HG03095 (cell line): ENCODE measurements at regions not wholly inside any gene's neighbourhood (a gene's known extent, or its start where the extent isn't known, plus 50 kb on each side); places are given as distances from the start of the nearest gene placed in this dataset.
"Not testable (repeated sequence)": the region's sequence is repeated elsewhere in the genome, so short reads cannot be mapped to it uniquely, and the experiment has no call there.

Experiments used
- ATAC-seq: cut with Tn5 transposase; IDR thresholded peaks from one replicate; pipeline ENCODE4 v1.9.1; 2021; ENCODE audit warnings: moderate library complexity; ENCODE audit not compliant: unreplicated experiment

DNA sequence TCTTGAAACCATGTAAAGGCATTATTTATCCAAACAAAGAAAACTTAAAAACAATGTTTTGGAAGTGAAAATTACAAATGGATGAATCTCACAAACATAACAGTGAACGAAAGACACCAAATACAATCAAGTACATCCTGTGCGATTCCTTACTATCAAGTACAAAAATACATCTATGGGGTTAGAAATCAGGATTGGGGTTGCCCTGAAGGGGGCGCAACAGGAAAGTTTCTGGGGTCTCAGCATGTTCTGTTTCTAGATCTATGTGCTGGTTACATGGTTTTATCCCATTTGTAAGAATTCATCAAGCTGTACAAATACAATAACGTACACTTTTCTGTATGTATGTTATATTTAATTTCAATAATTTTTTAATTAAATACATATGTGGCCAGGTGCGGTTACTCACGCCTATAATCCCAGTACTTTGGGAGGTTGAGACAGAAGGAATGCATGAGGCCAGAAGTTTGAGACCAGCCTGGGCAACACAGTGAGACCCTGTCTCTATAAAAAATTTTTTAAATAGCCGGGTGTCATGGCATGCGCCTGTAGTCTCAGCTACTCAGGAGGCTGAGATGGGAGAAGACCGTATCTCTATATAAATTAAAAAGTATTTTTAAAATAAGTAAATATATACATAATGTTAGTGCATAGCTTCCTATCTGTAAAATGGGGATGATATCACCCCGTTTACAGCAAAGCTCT is 121.5 kb upstream of the SOD1 start:
- no peak for ATAC-seq

GRCh38 chr21:31536138-31536537 is 123.4 kb upstream of the SOD1 start:
- ATAC-seq, result no peak

DNA sequence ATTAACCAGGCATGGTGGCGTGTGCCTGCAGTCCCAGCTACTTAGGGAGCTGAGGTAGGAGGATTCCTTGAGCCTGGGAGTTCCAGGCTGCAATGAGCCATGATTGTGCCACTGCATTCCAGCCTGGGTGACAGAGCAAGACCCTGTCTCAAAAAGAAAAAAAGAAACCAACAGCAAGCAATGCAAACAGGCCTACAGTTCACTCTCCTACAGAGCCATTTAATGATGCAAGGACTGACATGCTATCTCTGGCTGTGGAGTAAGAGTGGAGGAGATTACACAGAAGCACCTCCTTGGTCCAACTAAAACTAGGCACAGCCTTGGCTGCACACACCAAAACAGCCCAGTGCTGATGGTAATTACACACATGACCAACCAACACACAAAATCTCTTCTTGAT is 127.5 kb upstream of the SOD1 start:
- no peak for ATAC-seq

DNA sequence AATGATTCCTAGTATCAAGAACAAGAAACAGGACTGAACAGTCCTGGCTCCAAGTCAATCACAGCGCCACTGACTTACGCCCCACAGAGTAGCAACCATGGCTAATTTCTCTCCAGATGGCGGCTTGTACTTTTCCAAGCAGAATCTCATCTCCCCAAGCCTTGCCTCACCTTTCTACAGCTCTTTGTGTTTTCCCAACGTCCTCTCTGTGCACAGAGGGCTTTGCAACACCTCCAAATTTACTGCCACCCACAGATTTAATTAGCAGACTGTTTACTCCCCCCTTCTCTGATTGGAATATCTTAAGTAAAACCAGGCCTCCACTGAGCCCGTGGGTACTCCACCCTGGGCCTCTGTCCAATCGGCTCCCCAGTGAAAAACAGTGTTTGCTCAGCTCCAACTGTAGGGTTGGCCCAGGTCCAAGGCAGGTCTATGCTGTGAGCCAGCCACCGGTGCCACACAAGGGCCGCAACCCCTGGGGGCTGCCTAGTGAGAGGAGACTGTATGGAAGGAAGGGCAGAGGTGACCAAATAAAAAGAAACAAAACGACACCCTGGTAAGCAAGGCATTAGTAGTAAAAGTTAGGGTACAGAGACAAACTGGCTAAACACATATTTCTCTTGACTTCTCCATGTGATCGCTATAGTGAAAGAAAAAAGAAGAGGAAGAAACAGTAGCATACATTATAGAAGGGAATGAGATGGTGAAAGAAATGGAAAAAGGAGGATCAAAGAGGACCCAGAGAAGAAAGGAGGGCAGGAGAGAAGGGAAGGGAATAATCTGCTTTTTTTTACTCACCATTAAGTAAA is 128.4 kb upstream of the SOD1 start:
- no peak for ATAC-seq

DNA sequence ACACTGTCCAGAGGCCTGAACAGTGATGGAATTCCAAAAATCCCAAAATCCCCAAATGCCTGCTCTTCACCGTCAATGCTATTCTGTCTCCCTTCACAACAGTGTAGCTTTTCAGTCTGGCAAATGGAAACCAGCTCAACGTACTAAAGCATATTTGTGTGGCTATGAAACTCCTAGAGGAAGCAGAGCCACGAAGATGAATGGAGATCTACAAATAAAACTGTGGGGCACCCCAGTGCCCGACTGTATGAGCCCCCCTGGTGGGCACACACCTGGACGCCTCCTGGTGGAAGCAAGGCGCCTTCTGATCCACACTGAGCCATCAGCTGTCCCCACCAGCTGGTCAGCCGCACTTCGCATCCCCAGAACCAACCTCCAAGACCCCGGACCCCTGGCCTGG is 129.1 kb upstream of the SOD1 start:
- no peak for ATAC-seq

GRCh38 chr21:31529406-31529805 is 130.1 kb upstream of the SOD1 start:
- ATAC-seq, result no peak

DNA sequence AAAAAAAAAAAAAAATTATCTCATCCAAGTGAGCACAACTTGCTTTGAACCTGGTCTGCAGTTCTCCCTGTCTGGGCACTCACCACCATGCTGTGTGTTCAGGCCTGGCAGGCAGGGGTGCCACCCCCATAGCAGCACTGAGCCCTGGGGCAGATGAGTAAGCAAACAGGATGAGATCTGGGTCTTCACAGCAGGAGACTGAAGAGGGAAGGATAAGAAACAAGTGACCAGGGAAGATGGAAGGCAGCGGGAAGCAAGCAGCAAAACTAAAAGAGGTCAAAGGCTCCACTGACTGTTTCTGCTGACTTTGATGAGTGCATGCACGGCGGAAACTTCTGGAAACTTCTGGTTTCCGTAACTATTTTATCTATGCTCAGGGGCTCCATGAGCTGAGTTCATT is 133.5 kb upstream of the SOD1 start:
- no peak for ATAC-seq

DNA sequence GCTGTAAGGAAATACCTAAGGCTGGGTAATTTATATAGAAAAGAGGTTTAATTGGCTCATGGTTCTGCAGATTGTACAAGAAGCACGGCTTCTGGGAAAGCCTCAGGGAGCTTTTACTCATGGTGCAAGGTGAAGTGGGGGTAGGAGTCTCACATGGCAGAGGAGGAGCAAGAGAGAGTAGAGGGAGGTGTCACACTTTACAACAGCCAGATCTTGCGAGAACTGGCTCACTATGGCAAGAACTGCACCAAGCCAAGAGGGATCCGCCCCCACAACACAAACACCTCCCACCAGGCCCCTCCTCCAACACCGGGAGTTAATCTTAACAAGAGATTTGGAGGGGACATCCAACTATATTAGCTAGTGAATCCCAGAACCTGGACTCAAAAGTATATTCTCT is 135.4 kb upstream of the SOD1 start:
- ATAC-seq, result no peak

DNA sequence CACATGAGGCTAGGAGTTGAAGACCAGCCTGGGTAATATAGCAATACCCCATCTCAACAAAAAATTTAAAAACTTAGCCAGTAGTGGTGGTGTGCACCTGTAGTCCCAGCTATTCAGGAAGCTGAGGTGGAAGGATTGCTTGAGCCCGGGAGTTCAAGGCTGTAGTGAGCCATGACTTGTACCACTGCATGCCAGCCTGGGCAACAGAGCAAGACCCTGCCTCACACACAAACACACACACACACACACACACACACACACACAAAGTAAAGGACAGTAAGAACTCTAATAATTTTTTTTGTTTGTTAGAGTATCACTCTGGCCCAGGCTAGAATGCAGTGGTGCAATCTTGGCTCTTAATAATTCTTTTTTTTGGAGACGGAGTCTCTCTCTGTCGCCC is 138.0 kb upstream of the SOD1 start:
- ATAC-seq, result no peak

DNA sequence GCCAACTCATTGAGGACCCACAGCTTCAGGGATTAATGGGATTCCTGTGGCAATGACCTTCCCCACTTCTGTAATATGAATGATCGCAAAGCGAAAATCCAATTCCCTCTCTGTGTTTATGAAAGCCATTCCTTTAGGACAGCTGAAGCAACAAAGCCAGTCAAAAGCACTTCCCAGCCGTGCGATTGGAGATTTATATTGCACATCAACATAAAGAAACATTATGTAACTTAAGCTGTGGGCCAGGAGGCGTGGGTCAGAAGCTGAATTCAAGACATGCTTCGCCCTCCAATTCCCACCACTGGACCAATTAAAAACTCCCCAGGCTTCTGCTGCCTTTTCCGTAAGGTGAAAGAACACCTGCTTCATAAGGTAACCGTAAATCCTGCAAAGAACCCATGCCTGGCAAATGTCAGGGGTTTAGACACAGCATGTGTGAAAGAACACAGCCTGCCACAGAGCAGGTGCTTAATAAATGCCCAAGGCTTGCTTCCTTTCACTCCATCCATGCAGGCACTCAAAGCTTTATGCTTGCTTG is 138.9 kb upstream of the SOD1 start:
- no peak for ATAC-seq

DNA sequence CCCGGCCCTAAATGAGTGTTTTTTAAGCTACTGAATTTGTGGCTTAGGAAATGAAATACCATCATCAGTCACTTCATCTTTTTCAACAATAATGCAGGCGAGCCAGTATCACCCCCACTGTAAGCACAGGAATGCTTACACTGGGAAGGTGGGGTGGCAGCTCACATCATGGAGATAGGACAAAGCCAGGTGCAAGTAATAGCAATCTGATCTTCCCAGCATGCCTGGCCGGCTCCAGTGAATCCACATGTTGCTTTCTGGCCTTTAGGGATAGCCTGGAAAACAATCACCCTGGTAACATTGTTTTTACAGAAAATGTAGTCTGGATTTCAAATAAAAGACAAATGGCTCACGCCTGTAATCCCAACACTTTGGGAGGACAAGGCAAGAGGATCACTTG is 140.9 kb upstream of the SOD1 start:
- ATAC-seq, result no peak

- no peak for ATAC-seq
Observed at GRCh38 chr21:31517664-31518414, 141.7 kb upstream of the SOD1 start.

DNA sequence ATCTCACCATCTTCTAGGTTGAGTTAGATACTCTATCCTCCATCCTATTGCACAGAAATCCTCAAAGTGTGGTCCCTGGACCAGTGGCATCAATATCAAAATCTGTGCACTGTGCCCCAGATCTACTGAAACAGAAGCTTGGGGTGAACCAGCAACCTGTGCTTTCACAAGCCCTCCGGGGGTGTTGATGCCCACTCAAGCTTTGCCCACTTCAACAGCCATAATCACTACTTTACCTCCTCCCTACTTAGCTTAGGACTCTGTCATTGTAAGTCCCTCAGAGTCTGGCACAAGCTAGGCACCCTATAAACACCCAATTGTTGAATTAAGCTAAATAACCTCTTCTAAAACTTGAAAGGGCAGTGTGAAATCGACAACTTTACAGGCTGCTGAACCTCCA is 144.2 kb upstream of the SOD1 start:
- no peak for ATAC-seq

DNA sequence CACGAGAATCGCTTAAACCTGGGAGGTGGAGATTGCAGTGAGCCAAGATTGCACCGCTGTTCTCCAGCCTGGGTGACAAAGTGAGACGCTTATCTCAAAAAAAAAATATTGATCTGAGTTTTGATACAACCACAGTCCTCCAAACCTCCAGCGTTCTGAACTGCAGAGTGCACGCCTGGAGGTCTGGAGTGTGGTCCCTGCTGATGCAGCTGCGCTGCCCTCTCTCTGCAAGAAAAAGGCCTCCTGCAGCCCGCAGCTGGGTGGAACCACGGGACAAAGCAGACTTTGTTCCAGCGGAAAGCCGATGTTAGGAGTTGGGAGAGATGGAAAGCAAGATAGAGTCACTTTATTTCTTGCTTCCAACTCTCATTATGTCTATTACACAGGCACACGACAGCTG is 144.9 kb upstream of the SOD1 start:
- ATAC-seq, result no peak

DNA sequence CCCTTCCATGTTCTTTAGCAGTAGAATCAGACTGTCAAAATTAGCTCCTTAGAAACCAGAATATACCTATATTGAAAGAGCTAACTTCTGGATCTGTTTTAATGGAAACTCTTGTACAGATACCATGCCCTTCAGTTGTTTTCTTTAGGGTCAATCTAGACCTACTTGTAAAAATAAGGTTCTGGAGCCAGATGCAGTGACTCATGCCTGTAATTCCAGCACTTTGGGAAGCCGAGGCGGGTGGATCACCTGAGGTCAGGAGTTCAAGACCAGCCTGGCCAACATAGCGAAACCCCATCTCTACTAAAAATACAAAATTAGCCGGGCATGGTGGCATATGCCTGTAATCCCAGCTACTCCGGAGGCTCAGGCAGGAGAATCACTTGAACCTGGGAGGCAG is 146.0 kb upstream of the SOD1 start:
- not testable (repeated sequence) for ATAC-seq

GRCh38 chr21:31511999-31512398 is 147.5 kb upstream of the SOD1 start:
- not testable (repeated sequence) for ATAC-seq

DNA sequence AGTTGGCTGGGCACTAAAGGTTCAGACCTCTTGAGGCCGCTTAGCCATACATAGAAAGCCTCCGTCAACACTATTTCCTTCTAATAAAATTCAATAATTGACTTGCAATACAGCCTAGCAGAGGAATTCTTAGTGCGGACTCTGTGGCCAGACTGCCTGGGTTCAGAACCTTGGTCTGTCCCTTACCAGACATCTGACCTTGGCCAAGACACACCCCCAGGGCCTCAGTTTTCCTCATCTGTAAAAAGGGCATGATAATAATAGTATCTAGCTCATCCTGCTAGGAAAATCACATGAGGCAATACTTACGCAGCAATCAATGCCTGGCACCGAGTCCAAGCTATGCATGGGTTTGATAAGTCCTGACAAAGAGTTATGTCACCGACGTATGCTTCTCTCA is 148.2 kb upstream of the SOD1 start:
- ATAC-seq, result no peak

DNA sequence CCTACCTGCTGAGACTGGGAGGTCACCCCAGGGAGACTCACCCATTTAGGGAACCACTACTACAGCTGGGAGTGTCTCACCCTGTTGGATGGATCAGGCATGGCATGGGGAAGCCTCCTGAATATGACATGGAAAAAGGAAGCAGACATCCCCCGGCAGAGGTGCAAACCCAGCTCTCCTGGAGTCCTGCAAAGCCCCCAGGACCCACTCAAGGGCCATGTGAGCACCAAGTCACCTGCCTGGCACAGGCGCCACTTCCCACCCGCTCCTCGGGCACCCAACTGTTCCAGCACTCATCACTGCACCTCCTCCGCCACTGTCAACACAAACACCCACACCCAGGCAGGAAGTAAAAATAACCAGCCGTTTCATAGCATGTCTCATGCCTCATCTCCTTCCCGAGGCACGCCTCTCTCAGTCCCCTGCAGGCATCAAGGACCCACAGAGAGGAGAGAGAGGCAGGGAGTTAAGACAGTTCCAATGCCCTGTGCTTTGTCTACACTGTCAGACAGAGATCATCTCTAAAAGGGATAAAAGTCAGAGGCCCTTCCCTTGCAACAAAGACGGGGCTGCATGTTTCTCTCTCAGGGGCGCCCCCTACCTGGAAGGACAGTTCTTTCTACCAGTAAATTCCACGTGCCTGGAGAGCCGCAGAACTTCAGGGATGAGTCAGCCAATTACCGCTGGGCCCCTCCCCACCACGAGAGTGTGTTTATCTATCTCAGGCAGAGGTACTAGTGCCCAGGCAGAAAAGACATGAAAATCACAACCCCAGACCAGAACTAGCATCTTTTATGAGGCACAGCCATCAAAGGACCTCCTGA is 150.1 kb upstream of the SOD1 start:
- peak; percentile 41 for ATAC-seq

DNA sequence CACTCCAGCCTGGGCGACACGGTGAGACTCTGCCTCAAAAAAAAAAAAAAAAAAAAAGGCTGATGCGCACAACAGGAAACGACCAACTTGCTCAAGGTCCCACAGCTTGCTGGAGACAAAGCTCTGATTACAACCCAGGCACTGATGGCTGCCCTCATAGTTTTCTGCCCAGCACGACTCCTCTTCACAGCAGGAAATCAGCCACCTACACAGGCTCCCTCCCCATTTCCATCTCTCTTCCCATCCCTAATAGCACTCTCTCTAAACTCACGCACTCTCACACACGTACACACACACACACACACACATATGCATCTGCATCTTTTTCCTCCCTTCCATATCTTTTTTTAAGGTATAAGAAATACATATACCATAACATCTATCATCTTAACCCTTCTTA is 153.5 kb upstream of the SOD1 start:
- ATAC-seq, result no peak

GRCh38 chr21:31503939-31504338 is 155.6 kb upstream of the SOD1 start:
- no peak for ATAC-seq

GRCh38 chr21:31503467-31503866 is 156.0 kb upstream of the SOD1 start:
- ATAC-seq, result no peak
